Mucosa of descending colon (tissue), 3 donors: ENCODE measurements at regions not wholly inside any gene's neighbourhood (a gene's known extent, or its start where the extent isn't known, plus 50 kb on each side); places are given as distances from the start of the nearest gene placed in this dataset.

Experiments
- ATAC-seq: fragments of 200-7000 bp; cut with Tn5 transposase; one replicate; pipeline ENCODE4 v1.9.1; 2020; ENCODE audit warnings: mild to moderate bottlenecking, moderate library complexity
- DNase-seq, 3 donors: peaks; one replicate each; pipeline ENCODE4 v3.0.0-alpha.2; 2020
- H3K36me3 ChIP-seq: fragments of 200-600 bp; one replicate; pipeline ENCODE4 v1.8.0; 2021; ENCODE audit warnings: low read depth, mild to moderate bottlenecking
- H3K4me1 ChIP-seq: fragments of 200-600 bp; one replicate; pipeline ENCODE4 v1.8.0; 2021; ENCODE audit warnings: low read depth, mild to moderate bottlenecking
- H3K4me3 ChIP-seq: fragments of 200-600 bp; one replicate; pipeline ENCODE4 v1.8.0; 2021; ENCODE audit warnings: mild to moderate bottlenecking
- H3K9me3 ChIP-seq: fragments of 200-600 bp; one replicate; pipeline ENCODE4 v1.8.0; 2021; ENCODE audit warnings: mild to moderate bottlenecking
- intact Hi-C, 2 donors: fragments of 100-400 bp; cut with DNase I in 1 of 2; cut with micrococcal nuclease in 1 of 2; formaldehyde crosslinking; loops; one replicate each; pipeline versions ENCODE4 v1.11.0 to v1.11.1; 2022; cut with DNase I, micrococcal nuclease
- TF ChIP-seq, protein P1 (sequence below): fragments of 200-600 bp; IDR thresholded peaks from one replicate; pipeline ENCODE4 v1.8.0; 2022; ENCODE audit warnings: antibody characterized with exemption, mild to moderate bottlenecking
- donor health status: DM: no; HTN: no; CAD: no; lungs with moderate emphysema.
- donor health status: DM: no; HTN: no; CAD: no.
- donor health status: DM: no; HTN: yes; CAD: no.

DNA sequence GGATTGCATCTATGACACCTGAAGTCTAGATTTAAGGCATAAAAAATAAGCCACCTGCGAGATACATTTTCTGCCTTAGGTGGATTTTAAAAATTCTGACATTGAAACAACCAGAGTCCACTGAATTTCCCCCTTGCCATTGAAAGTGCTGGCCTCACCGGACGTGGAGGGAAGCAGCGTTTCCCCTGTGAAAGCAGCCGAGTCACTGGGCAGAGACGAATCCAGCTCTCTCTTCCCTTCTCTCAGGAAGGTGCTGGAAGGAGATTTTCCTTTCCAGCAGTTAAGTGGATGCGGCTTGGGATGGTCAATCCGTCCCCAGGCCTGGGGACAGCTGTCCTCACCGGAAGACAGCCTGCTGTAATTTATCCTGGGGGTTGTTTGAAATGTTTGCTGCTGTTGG, 270.9 kb upstream of the FOXF1 start:
- no peaks in the 10 kb centered on the region for H3K36me3 ChIP-seq
- TF ChIP-seq, protein P1, sequence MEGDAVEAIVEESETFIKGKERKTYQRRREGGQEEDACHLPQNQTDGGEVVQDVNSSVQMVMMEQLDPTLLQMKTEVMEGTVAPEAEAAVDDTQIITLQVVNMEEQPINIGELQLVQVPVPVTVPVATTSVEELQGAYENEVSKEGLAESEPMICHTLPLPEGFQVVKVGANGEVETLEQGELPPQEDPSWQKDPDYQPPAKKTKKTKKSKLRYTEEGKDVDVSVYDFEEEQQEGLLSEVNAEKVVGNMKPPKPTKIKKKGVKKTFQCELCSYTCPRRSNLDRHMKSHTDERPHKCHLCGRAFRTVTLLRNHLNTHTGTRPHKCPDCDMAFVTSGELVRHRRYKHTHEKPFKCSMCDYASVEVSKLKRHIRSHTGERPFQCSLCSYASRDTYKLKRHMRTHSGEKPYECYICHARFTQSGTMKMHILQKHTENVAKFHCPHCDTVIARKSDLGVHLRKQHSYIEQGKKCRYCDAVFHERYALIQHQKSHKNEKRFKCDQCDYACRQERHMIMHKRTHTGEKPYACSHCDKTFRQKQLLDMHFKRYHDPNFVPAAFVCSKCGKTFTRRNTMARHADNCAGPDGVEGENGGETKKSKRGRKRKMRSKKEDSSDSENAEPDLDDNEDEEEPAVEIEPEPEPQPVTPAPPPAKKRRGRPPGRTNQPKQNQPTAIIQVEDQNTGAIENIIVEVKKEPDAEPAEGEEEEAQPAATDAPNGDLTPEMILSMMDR = no peak
- H3K9me3 ChIP-seq = no peaks in the 10 kb centered on the region
- H3K4me1 ChIP-seq = no peaks in the 10 kb centered on the region
- DNase-seq (no peak), ATAC-seq (no peak)
- no peak overlapping the region for H3K4me3 ChIP-seq
- intact Hi-C loops = no loop called here

DNA sequence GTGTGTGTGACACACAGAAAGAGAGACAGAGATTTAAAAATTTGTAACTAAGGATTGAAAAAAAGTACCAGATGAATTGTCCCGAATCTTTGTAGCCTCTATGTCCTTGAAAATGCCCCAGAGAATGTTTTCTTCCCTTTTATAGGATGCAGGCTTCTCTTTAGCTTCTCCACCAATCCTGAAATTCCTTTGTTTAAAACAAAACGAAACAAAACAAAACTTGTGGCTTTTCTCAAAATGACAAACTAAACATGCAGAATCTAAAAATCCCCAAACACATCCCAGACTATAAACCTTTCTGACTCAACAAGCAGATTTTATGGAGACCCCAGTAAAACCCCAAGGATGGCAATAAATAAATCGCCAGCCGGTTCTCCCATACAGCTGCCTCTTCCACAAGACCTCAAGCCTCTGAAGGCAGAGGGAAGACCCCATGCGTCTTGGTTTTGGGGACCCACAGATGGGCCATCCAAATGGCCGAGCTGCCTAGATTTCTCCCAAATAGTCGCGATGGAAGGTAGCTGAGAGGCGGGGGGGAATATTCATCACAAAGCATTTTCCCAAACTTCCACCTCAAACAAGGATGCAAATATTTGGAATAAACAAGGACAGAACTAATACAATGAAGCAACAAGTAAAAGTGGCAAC, 269.5 kb upstream of the FOXF1 start:
- ATAC-seq (no peak), DNase-seq (no peak)
- Histone ChIP-seq H3K4me1 (no peaks in the 10 kb centered on the region), H3K9me3 (no peaks in the 10 kb centered on the region), H3K4me3 (no peak overlapping the region), H3K36me3 (no peaks in the 10 kb centered on the region)
- intact Hi-C loops = no loop called here
- TF ChIP-seq, protein P1 = no peak

DNA sequence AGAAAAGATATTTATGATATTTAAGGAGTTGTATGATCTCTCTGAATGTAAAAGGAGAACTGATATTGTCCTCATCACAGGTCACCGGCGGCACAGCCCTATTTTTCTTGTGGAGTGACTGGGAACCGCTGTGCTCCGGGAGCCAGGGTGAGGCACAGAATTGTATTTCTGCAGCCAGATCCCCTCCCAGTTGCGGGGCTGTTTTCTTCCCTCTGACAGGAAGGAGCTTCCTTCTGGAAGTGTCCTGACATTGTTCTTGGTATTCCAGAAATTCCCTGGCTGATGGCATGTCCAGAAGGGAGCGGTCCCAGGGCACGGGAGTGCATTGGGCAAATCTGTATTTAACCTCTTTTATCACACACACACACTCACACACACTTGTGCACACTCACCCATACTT, 268.6 kb upstream of the FOXF1 start:
- TF ChIP-seq, protein P1 = no peak
- Histone ChIP-seq H3K9me3 (no peaks in the 10 kb centered on the region), H3K36me3 (no peaks in the 10 kb centered on the region), H3K4me3 (no peak overlapping the region), H3K4me1 (no peaks in the 10 kb centered on the region)
- intact Hi-C loops = no loop called here
- ATAC-seq (no peak), DNase-seq (peak in 1 of 3 donors; percentile 7)

DNA sequence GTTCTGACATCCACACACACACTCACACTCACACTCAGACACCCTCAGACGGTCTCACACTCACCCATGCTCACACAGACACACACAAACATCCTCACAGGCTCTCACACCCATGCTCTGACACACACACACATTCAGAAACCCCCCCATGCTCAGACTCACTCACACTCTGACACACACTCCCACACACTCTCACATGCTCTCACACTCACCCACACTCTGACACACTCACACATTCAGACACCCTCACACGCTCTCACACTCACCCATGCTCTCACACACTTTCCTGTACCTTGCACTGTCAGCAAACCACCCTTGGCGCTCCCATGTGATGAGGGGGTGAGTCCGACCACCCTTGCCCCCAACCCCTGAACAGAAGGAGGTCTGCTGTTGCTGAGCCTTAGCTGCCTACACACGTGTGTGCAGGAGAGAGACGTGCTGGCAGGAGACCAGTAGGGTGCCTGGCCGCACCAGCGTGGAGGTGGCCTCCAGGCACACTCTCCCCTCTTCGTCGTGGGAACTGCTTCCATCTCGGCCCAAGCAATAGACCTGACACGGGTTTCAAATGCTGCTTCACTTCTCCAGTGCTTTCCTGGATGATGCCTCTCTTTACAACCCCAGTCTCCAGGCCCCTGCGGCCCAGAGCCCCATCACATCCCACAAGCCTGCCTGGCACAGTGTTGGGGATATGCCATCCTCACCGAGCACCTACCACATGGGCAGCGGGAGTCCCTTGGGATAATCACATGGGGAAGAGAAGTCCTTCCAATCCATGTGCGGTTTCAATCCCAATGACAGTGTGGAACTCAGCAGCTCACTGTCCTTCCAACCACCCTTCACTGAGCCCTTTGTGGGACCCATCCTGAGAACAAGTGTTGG, 267.8 kb upstream of the FOXF1 start:
- no peaks in the 10 kb centered on the region for H3K9me3 ChIP-seq
- intact Hi-C loops = no loop called here
- H3K4me3 ChIP-seq = no peak overlapping the region
- TF ChIP-seq, protein P1 = no peak
- DNase-seq (peak in 1 of 3 donors; percentile 0), ATAC-seq (no peak)
- no peaks in the 10 kb centered on the region for H3K36me3 ChIP-seq
- H3K4me1 ChIP-seq = no peaks in the 10 kb centered on the region

DNA sequence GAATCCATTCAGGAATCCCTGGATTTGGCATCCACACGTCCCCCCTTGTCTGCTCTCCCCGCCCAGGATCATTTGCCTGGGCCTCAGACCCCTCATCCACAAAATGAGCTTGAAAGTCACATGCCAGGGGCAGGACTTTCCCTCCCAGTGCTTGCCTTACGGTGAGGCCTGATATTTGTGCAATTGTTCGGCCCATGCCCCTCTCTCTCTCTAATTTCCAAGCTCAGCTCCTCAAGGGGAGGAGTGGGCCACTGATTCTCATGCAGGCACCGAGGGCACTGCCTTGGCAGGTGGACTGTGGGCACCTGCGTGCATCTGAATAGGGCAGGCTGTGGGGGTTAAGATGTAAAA, 267.2 kb upstream of the FOXF1 start:
- intact Hi-C loops = no loop called here
- TF ChIP-seq, protein P1 = no peak
- Histone ChIP-seq H3K4me3 (no peak overlapping the region), H3K36me3 (no peaks in the 10 kb centered on the region), H3K4me1 (no peaks in the 10 kb centered on the region), H3K9me3 (no peaks in the 10 kb centered on the region)
- DNase-seq = peak in 1 of 3 donors; percentile 0
- no peak for ATAC-seq
